HG03196 (cell line): ENCODE measurements at regions not wholly inside any gene's neighbourhood (a gene's known extent, or its start where the extent isn't known, plus 50 kb on each side); places are given as distances from the start of the nearest gene placed in this dataset.
"Not testable (repeated sequence)": the region's sequence is repeated elsewhere in the genome, so short reads cannot be mapped to it uniquely, and the experiment has no call there.

Source experiments
- ATAC-seq: cut with Tn5 transposase; IDR thresholded peaks from one replicate; pipeline ENCODE4 v1.9.1; 2021; ENCODE audit not compliant: unreplicated experiment

DNA sequence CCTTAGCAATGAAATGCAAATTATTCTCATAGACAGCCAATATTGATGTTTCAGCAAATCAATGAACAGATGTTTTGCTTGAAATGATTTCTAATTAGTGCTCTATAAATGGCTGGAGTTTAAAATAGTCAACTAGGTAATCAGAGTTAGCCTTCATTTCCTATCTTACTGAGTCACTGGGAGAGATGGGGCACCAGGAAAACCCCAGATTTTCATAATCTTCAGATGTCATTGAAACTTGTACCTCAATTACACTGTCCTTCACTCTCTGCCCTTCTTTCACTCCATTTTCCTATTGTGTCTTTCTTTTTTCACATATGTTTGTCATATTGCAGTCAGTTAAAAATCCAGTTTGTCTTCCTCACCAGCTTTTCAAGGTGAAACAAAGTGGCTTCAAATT lies 92.7 kb downstream of the C12orf75 start:
- no peak for ATAC-seq

DNA sequence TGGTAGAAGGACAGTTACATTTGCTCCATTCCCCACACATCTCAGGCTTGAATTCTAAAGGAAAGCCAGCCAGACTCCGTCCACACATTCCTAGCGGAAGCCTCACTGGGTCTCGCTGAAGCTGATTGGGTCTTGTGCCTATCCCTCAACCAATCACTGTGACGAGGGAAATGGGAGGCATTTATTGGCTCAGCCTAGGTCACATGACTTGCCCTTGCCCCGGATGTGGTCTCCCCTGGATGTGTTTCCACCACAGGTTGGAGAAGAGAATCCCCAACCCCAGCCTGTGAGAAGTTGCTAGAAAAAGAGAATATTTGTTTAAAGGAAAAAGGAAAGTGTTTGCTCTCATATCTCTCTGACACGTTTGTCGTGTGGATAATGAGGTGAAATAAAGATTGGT lies 93.4 kb downstream of the C12orf75 start:
- ATAC-seq = no peak

DNA sequence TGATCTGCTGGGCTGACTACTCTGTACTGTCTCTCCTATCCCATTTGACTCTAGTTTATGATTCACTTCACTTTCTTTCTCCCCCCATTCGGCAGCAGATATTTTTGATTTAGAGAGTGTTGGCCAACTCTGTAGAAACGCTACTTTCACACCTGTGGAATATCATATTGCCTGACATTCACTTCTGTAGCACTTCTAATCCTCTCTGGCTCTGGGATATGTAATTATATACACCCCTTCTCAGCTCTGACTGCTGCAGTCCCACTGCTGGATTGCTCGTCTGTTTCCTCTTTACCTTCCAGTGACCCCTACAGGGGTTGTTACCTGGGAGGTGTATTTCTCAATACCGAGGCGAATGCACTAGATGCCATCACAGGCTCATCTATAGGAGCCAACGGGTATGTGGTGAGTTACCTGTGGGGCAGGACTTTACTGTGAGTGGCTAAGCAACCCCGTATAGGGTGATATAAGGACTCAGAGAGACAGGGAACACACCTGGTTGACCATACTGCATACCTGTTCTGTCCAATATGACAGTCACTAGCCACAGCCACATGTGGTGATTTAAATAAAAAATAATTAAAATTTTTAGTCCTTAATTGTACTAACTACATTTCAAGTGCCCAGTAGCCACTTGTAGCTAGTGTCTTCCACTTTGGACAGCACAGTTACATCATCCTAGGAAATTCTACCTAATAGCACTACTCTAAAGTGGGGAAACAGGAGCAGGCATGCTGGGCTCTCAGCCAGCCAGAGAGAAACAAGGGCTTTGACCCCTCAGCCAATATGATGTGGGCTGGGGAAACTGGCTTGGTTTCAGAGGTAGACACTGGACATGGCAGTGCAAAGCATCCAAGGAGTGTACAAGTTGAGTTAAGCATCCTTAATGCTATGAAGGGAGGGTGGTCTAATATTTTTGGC lies 95.0 kb downstream of the C12orf75 start:
- ATAC-seq = no peak

DNA sequence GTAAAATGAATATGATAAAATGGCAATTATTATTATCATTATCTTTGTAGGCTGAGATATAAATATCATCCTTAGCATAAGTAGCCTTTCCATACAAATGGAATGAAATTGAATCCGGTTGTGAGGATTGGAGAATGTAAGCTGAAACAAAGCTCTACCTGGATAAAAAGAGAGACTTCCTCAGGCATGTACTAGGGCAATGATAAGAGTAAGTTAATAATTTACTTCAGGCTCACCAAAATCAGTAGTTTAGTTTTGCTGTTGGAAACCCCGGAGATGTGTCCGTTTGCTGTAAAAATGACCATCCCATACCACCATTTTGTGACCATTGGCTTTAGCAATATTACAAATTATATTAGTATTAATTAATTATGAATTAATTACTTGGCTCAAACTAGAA lies 96.3 kb downstream of the C12orf75 start:
- no peak for ATAC-seq

DNA sequence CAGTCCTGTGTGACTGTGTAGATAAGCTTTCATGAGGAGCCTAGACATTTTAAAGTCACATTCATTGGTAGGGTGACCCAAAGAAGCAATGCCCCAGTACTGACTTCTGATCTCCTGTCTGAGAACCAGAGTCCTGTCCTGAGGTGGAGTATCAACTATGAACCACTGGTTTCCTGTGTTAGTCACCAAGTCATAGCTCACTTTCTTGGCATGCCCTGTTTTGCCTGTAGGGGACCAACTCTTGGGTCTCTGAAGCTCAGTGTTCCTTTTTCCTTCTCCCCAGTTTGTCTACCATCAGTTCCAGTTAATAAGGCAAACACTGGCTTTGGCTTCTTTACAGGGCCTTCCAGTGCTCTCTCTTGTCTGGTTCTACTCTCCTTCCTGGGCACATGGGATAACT lies 97.4 kb downstream of the C12orf75 start:
- ATAC-seq = no peak

DNA sequence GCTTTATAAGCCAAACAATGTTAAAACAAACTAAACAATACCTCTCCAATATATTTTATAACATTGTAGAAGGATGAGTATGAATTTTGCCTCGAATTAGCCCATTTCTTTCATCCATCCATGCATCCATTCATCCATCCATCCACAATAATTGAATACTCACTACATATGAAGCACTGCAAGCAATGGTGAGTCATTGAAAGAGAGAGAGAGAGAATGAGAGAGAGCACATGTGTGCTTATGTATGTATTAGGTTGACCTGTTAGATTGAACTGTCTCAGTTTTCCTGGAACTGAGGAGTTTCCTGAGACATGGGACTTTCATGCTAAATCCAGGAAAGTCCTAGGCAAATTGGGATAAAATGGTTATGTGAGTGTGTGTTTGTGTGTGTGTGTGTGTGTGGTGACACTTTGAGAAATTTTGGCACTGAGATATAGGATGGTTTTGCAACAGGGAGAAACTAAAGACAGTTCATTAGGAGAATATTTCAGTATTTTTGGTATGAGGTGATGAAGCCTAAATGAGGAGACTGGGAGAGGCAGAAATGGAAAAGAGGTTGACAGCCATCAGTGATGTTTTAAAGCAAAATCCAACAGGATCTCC lies 98.4 kb downstream of the C12orf75 start:
- ATAC-seq = no peak

DNA sequence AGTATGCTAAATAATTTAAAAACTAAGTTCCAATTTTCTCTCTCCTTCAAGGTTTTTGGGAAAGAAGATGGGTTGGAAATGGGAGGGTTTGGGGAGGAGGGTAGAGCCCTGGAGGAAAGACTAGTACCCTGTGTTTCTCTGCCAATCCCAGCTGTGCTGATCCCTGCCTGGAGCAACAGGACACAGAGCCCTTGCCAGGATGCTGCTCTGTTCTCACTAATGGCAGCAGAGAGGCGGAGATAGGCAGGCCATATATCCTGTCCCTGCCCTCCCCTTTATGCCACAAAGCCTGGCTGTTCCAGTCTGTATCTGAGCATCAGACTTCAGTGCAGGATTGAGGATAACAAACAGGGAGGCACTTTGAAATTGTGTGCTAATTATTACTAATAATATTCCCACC lies 99.0 kb downstream of the C12orf75 start:
- no peak for ATAC-seq

DNA sequence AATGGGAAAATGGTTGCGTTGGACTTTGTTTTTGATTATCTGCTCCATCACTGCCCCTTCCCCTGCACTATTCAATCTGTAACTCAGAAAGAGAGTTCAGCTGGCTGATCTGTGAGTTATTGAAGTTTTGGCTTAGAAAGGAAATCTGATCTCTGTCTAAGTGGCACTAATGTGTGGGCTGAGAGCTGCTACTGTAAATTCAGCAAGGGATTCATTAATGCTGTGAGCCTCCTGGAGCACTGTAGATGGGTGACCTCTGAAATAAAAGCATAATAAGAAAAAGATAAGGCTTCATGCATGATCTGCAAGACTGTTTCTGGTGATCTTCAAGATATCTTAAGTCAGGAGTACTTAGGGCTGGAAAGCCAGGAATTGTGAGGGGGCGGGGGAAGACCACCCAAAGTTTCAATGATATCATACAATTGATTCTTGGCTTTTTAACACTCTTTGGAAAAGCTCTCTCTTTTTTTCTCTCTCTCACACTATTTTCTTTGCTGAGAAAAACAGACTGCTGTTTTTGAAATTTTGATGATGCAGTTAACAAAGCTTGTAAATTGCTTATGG lies 101.1 kb downstream of the C12orf75 start:
- ATAC-seq = no peak

DNA sequence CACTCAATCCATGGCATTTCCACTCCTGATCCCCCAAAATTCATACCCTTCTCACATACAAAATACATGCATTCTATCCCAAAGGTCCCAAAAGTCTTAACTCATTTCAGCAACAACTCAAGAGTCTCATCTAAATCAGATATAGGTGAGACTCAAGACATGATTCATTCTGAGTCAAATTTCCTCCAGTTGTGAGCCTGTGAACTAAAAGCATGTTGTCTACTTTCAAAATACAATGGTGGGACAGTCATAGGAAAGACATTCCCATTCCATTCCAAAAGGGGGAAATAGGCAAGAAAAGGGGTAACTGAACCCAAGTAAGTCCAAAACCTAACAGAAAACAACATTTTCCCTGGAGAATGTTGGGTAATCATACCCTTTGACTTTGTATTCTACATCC lies 103.3 kb downstream of the C12orf75 start:
- no peak for ATAC-seq

DNA sequence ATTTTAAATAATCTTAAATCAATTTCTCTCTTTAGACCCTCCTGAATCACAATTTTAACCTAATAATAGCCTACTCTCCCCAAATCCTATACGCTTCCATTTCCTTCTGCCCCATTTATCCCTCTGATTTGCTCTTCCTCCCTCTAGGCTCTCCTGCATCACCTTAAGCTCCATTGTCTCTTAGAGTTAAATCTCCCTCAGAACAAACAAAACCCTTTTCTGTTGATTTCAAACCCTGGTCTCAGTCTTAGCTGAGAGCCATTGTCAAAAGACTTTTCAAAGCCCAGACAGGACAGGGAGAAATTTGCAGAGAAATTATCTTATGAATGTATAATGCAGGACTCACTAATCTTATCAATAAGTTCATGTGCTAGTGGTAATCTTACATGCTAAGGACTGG lies 106.1 kb downstream of the C12orf75 start:
- ATAC-seq = no peak

DNA sequence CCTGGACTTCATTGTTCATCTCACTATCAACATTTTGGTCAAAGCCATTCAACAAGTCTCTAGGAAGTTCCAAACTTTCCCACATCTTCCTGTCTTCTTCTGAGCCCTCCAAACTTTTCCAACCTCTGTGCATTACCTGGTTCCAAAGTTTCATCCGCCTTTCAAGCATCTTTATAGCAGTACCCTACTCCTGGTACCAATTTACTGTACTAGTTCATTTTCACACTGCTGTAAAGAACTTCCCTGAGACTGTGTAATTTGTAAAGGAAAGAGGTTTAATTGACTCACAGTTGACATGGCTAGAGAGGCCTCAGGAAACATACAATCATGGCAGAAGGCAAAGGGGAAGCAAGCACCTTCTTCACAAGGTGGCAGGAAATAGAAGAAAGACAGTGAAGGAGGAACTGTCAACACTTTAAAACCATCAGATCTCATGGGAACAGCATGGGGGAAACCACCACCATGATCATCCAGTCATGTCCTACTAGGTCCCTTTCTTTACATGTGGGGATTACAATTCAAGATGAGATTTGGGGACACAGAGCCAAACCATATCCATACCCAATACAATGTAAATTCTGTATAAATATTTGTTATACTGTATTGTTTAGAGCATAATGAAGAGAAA lies 109.7 kb downstream of the C12orf75 start:
- no peak for ATAC-seq

DNA sequence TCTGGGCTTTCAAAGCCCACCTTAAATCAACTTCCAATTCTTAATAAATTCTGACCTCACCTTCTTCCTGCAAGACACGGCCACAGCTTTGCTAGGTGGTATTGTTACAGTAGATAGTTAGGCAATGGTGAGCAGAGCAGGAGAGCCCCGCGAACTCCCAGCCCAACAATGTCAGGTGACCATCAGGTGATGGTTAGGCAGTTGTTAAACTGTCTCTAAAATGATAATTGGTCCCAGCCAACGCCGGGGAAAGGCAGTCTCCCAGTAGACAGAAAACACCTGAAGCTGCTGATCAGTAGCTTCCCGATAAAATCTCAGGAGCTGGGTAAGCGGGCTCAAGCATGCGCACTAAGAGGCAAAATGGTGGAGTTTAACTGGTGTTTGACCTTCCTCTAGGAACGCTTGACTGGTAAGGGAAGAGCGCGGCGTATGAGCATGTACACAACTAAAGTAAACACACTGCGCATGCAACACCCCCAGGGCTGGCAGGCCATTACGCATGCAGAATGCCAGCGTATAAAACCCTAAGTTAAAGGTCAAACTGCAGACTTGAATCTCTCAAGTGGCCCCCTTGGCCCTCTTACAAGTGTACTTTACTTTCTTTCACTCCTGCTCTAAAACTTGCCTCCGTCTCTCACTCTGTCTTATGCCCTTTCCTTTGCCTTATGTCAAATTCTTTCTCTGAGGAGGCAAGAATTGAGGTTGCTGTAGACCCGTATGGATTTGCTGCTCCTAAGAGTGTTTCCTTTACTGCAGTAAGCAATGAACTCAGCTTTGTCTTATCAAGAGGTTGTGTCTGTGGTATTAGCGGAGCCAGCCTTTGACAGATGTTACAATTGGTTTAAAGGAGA lies 113.5 kb downstream of the C12orf75 start:
- ATAC-seq = no peak

DNA sequence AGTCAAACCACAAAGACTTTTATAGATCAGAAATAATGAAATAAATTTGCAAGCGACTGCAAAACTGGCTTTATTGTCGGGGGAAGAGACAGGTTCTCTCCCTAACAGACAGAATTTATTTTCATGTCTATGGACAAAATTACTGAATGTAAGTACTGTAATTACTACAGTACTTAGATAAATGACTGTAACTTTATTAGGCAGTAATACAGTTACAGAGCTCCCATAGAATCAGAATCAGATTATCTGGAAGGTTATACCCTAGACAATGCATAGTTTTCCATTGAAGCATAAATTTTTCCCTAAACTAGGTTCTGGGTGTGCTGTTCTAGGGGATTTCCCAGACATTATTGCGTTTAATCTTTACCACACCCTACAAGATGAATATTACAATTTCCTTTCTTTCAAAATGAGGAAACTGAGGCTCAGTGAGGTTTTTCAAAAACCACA lies 114.2 kb downstream of the C12orf75 start:
- no peak for ATAC-seq

DNA sequence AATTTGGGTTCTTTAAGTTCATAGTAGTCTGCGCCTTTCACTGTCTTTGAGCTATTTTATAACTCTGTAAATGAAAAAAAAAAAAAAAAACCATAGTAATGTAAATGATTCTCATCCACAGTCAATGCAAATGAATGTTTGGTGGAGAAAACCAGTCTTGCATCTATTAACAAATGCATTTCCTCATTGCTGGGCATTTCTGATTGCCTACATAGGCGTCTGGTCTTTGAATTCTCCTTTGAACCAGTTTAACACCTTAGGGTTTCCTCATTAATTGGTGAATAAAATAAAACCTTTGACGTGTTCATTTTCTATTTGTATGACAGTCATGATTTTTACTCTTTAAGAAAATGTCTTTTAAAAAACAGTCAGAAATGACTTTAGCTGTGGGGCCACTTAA lies 114.8 kb downstream of the C12orf75 start:
- no peak for ATAC-seq

DNA sequence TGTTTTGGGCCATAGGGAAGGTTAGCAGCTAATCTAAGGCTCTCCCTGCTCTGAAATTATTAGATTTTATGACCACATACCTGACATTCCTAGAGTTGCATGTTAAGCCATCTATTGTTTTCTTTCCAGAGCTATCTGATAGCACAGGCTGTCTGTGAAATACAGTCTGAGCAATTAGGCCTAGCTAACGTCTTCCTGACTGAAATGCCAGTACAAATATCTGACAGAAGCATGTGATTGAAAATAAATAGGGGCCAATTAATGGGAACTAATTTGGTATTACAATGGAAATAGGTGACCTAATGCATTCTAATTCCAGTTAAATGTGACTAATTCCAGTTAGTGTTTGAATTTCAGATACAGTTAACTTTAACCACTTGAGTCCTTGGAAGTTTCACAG lies 115.2 kb downstream of the C12orf75 start:
- no peak for ATAC-seq

DNA sequence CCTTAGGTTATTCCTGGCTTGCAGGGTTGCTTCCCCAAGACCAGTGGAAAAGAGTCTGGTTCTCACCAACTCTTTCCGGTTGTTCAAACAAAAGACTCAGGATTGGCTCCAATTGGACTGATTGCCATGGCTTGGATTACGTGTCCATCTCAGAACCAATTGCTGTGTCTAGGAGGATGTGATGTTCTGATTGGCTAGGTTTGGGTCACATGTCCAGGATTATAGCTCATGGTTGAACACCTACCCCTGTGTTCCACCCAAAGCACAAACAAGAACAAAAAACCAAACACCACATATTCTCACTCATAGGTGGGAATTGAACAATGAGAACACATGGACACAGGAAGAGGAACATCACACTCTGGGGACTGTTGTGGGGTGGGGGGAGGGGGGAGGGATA lies 116.0 kb downstream of the C12orf75 start:
- ATAC-seq = not testable (repeated sequence)

DNA sequence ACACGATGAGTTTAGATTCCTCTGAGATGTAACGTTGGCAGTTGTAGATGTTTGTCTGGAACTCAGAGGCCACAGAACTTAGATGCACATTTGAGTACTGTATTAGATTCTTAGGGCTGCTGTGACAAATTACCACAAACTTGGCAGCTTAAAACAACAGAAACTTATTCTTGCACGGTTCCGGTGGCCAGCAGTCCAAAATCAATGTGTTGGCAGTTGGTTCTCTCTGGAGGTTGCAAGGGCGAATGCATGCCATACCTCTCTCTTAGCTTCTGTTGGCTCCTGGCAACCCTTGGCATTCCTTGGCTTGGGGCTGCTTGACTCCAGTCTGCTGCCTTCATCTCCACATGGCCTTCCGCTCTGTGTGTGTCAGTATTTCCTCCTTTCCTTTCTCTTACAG lies 118.9 kb downstream of the C12orf75 start:
- ATAC-seq = no peak

DNA sequence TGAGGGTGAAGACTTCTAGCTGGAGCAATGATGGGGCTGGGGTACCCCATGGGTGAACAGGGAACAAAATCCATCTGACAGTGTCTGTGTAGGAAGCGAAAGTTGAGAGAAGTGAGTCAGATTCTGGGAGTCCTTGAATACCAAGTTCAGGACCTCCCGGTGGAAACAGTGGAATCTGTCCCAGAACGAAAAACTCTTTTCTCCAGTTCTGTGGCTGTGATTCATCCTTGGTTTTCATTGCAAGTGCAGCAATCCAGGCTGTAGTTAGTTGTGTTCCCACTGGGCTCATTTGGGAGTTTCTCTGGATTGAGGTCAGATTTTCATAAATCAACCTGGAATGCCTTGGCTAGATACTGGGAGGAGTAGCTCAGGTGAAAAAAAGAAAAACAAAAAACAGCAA lies 120.7 kb downstream of the C12orf75 start:
- ATAC-seq = no peak

DNA sequence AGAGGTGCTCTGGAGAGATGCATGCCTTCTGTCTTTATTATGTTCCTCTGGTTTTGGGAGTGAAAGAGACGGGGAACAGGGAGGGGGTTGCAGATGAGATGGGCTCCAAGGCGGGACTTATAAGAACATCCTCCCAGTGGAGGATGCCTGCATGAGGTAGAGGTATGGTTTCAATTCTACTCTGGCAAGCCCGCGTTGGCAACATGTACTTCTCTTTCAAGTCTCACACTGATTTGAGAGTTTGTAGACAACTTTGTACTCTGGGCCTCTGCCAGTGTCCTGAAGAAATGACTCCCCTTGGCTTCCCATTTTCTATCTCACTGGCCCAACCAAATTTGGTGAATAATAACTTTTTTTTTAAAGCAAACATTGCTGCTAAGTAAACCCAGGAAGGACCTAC lies 121.3 kb downstream of the C12orf75 start:
- no peak for ATAC-seq

DNA sequence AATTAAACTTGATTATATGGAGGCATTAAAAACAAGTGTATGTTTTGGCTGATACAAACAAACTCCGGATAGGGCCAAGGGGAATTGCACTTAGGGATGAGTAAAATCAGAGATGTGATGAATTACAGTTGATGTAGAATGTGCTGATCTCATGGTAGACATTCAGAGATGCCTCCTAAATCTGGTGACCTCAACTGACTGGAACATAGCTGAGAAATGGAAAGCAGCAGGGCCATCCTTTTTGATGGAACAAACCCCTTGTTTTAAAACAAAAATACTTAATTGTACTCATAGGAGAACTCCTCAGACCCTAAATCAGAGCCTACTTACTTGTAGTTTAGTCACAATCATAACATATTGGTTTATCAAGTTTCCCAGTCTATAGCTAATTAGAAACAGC lies 122.8 kb downstream of the C12orf75 start:
- ATAC-seq = no peak

DNA sequence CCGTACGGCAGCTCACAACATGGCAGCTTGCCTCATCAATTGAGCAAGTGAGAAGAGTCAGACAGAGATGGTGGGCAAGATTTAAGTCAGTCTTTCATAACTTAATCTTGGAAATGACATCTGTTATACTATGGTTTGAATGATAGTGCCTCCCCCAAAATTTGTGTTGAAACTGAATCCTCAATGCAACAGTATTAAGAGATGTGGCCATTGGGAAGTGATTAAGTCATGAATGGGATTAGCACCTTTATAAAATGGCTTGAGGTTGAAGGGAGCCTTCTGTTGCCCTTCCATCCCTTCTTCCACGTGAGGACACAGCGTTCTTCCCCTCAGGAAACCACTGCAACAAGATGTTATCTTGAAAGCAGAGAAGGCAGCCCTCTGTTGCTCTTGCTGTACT lies 124.2 kb downstream of the C12orf75 start:
- ATAC-seq = no peak
